Peyer's patch (tissue), 4 donors: ENCODE measurements at regions not wholly inside any gene's neighbourhood (a gene's known extent, or its start where the extent isn't known, plus 50 kb on each side); places are given as distances from the start of the nearest gene placed in this dataset.

ENCODE experiments used
- CTCF ChIP-seq, 6 experiments: fragments of 450-650 bp in 4 of 6; fragments of 200-600 bp in 2 of 6; sonication (generic) in 1 of 6; IDR thresholded peaks; one replicate each; pipeline ENCODE4 v1.5.1; 2017 to 2019; ENCODE audit warnings: antibody characterized with exemption in 6 of 6, mild to moderate bottlenecking in 3 of 6, moderate library complexity in 1 of 6
- POLR2A ChIP-seq, 2 donors: fragments of 450-650 bp; IDR thresholded peaks; one replicate each; pipeline ENCODE4 v1.5.1; 2017; ENCODE audit warnings: antibody characterized with exemption in 2 of 2, mild to moderate bottlenecking in 2 of 2, moderate library complexity in 2 of 2

- TF ChIP-seq CTCF (IDR thresholded peaks at IDR 0.05): no peak
- no peak for TF ChIP-seq POLR2A (IDR thresholded peaks at IDR 0.05)
Measured at GRCh38 chr12:92462049-92462448, 240.7 kb upstream of the PLEKHG7 start.
